Head of caudate nucleus (tissue), 42 donors: ENCODE measurements at regions not wholly inside any gene's neighbourhood (a gene's known extent, or its start where the extent isn't known, plus 50 kb on each side); places are given as distances from the start of the nearest gene placed in this dataset.
"Not testable (repeated sequence)": the region's sequence is repeated elsewhere in the genome, so short reads cannot be mapped to it uniquely, and the experiment has no call there.

Source experiments
- DNase-seq, 42 donors: peaks; one replicate each; pipeline versions ENCODE4 v3.0.0 to v3.0.0-alpha.2; 2020 to 2021; ENCODE audit warnings: mixed read lengths in 7 of 42
- intact Hi-C: fragments of 100-400 bp; cut with DNase I; formaldehyde crosslinking; loops from one replicate; pipeline ENCODE4 v1.15.0; 2022

DNA sequence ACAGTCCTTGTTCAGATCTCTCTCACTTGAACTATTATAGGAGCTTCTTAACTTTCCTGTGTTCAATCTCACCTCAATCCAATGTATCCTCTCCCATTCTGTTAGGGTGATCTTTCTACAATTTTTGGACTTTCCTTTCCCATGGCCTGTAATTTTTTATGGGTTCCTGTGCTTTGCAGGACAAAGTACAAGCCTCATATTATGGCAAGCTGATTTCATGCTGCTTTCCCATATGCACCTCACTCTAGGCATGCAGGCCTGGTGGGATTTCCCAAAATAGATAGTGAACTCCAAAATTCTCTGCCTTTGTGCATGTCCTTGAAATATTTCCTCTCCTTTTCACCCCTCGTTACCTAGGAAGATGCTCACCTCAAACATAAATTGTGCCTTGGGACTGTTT, 499.4 kb downstream of the NAV3 start:
- no peak for DNase-seq
- intact Hi-C loops = no loop called here

DNA sequence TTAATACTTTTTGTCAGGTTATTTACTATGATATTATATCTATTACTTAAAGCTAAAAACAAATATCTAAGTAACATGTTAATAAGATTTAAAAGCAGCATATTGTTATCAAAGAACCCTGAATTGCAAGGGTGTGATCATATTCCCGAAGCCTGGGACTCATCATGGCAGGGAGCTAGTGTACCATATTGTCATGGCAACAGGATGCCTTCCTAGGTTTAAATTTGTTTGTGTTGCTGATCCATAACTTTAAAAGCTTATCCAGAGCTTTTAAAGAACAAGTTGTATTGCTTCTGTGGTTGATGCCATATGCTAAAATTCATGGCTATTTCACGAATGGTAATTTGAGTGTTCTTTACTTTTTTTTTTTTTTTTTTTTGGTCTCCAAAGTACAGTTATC, 500.5 kb downstream of the NAV3 start:
- no peak for DNase-seq
- intact Hi-C loops = no loop called here

DNA sequence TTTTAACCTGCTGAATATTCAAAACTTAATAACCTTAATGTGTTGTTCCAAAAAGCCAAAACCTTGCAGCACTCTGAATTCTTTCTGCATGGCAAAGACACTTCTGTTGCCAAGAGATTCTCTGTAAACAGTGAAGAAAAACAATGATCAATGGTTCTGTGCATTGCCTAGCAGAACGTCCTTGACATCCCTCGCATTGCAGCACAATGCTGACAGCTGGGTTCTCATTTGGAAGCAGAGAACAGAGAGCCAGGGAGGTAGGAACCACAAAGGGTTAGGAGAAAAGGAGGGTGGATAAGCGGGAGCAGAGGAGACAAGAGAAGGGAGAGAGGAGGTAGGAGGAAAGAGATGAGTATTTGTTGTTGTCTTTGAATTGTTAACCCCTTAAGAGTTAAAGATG, 501.1 kb downstream of the NAV3 start:
- no peak for DNase-seq
- intact Hi-C loops = no loop called here

DNA sequence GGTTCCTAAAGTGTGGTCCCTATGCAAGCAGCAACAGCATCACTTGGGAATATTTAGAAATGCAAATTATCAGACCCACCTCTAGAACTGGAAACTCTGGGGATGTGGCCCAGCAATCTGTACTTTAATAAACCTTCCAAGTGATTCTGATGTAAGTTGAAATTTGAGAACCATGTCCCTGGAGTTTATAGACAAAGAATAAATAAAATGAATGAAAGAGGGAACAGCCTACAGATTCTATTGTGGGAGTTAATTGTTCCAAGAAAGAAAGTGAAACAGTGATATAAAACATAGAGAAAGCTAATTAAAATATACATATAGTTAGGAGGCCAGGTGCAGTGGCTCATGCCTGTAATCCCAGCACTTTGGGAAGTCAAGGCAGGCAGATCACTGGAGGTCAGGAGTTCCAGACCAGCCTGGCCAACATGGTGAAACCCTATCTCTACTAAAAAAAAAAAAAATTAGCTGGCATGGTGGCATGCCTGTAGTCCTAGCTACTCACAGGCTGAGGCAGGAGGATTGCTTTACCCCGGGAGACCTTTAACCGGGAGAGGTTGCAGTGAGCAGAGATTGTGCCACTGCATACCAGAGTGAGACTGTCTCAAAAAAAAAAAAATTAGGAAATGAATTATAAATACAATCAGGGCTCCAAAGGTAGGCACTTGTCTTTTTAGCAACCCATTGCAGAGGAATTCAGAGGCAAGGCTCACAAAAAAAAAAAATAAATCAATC, 507.5 kb downstream of the NAV3 start:
- no peak for DNase-seq
- intact Hi-C loops = no loop called here

DNA sequence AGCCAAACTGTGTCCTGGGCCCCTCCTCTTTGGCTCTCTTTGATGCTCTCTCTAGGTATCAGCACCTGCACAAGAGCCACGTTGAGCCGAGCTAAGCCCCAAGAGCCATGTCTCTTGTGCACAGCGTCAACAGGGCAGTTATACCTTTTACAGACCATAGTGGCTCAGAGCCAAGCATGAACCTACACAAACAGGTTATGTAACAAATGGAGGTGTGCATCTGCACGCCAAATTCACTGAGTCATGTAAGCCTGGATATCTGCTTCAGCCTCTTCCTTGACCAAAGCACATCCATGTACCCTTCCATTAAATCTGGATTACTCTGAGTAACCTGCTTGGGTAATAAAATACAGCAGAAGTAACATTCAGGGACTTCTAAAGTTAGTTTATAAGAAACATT, 509.7 kb downstream of the NAV3 start:
- no peak for DNase-seq
- intact Hi-C loops = no loop called here

DNA sequence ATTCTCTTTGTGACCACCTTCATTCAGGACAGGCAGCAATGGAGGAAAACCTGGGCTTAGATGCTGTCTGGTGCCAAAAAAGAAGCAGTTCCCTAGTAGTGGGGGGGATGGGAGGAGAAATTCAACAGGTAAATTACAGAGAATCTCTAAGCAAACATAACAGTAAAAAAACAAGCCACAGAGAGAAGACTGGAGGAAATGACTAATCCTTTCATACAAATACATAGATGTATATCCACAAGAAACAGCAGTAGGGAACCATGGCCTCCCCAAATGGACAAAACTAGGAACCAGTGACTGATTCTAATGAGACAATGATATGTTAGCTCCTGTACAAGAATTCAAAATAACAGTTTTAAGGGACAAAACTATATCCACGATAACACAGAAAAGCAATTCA, 513.0 kb downstream of the NAV3 start:
- DNase-seq = no peak
- intact Hi-C loops = no loop called here

DNA sequence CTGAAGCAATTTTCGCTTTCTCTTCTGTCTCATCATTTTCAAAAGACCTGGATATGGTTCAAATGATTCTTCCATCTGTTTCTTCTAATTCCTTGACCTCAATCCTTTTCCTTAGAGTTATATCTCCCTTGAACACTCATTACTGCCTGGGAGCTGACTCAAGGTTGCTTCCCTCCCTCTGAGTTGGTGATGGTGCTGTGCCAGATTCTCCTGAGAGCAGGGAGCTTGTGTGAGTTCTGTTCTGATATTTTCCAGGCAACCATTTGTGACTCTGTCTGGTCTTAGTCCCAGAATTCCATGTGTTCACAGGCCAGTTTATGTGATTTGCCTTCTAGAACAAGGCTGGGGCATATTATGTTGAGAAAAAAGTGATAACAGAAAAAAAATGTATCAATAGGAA, 505.1 kb upstream of the SYT1 start:
- no peak for DNase-seq
- intact Hi-C loops = no loop called here

DNA sequence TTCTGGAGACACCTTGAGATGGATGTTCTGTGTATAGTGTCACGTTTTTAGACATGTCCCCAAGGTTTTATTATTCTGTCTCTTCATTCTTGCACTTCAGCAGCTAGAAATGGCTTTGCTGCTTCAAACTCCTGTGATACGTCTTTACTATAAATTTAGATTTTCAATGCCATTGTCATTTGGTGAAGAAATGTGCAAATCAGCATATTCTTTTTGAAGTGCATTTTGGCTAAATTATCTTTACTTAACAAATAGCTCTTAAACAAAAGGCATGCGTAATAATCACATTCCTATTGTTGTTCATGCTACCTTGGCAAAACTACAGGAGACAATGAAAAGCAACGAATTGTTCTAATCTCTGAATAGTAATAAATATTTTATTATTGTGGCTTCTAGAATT, 502.9 kb upstream of the SYT1 start:
- intact Hi-C loops = no loop called here
- DNase-seq = no peak

DNA sequence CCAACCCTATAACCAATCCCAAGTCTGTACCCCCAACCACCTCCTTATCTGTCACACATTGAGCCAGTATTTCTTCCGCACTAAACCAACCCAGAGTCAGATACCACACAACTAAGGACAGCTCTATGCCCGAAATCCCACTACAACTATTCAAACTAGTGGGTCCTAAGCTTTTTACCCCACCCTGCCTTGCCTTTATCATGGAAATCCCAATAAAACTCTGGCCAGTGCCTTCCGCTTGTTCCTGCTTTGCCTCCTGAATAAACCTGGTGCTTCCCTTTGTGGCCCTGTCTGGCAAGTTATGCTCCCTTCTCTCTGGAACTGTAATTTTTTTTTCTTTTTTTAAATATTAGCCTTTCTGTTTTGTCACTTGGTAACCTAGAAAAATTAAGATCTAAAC, 493.3 kb upstream of the SYT1 start:
- intact Hi-C loops = no loop called here
- DNase-seq = no peak

DNA sequence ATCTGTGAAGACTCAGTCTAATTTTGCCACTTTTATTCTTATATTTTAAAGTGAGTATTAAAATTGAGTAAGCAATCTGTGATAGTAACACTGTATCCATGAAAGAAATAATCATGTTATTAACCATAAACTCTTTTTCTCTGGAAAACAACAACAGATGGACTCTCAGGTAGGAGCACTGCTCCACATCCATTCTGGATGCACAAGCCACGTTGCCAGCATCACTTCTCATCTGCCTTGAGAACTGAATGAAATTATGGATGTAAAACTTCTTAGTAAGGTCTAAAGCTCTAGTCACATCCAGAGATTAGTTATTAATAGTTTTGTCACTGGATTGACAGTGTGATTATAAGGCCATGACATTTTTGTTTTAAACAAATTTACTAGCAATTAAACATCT, 489.1 kb upstream of the SYT1 start:
- DNase-seq = no peak
- intact Hi-C loops = no loop called here

DNA sequence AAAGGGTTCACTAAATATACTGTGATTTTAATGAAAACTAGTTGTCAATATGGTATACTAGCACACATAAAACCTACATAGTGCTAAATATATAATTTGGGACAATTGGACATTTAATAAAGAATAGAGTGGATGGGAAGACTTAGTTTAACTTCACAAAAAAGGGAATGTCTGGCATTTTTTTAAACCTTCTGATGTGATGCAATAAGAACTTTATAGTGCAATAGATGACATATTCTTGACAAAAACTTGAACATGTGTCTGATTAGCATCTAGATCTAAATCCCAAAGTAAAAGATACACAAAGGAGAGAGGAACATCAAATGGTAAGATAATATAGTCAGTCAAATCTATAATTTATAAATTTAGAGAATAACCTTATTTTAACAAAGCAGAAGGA, 488.3 kb upstream of the SYT1 start:
- intact Hi-C loops = no loop called here
- DNase-seq = no peak

DNA sequence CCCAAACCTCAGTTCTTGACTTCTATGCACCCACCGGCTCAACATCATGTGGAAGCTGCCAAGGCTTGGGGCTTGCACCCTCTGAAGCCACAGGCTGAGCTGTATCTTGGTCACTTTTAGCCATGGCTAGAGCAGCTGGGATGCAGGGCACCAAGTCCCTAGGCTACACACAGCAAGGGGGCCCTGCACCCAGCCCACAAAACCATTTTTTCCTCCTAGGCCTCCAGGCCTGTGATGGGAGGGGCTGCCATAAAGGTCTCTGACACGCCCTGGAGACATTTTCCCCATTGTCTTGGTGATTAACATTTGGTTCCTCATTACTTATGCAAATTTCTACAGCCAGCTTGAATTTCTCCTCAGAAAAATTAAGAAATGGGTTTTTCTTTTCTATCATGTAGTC, 485.5 kb upstream of the SYT1 start:
- DNase-seq, intact Hi-C loops: not testable (repeated sequence)

DNA sequence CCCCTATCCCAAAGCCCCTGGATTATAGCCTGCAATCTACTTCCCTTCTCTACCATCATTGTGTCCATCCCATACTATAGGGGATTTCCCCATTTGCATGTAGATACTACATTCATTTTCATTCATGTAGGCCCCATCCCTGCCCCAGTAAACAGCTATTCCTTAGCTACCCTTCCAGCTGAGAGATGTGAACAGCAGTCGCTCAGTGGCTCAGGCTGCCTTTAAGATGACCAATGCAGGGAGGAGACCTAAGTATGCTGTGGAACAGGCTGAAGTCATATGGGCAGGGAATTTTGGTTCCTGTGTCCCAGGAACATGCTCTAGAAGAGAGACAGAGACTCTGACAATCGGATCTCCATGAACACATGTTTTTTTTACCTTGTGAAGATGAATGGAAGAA, 481.2 kb upstream of the SYT1 start:
- no peak for DNase-seq
- intact Hi-C loops = no loop called here

DNA sequence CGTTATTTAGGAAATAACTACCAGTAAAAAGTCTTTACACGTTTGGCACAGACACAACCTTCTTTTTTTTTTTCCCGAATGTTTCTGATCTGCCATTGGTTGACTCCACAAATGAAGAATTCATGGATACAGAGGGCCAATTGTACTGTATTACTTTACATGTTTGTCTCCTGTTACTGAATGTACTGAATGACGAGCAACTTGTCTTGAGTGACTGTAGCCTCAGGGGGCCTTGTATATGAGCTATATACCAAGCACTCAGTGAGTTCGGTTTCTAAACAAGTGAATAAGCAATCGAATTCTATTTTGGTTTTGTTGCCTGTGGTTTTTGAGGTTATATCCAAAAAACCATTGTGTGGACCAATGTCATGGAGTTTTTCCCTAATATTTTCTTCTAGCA, 480.0 kb upstream of the SYT1 start:
- intact Hi-C loops = no loop called here
- DNase-seq = no peak

DNA sequence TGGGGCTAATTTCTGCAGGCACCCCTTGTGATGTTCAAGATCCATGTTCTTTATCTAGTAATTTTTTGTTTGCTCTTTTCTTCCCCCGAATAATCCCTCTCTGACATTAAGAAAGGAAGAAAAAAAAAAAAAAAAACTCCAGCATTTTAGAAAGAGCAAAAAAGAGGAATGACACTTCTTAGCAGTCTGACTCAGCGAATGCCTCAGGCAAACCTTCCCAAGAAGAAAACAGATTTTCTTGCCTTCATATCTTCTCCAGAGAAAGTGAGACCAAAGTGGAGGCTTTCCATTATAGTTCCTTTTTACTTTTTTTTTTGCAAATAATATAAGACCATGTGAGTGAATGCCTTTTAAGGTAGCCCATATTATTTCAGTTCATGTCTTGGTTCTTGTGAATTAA, 479.0 kb upstream of the SYT1 start:
- peak in 1 of 42 donors; percentile 7 for DNase-seq
- intact Hi-C loops = no loop called here

DNA sequence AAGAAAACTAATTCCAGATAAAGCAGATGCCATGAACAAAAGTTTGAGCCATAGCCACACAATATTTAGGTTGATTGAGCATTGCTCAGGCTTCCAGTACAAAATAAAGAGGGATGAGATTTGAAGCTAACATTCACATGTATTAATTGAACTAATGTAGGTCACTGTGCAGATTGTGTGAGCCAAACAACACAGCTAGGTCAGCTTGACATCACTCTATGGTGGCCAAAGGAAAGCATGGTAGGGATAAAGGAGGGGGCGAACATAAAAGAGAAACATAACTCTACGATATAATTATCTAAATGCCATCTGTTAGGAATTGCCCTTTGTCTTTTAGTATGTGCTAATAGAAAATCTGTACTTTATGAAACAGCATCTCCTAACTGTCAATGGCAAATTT, 477.7 kb upstream of the SYT1 start:
- intact Hi-C loops = no loop called here
- DNase-seq = no peak

DNA sequence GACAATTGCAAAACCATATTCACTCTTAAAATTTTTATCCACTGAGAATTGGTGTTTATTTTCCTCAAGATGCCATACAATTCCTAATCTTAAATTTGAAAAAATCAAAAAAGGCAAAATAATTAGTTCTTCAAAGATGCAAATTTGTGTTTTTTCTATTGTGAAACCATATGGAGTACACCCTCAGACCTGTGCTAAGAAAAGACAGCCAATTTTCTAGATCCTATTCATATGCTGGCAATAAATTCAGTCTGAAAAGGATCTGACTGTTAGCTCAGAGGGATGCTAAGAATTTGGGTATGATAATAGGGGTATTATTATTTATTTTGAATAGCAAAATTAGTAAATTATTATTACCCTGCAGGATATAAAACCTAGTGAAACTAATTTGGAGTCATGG, 476.9 kb upstream of the SYT1 start:
- intact Hi-C loops = no loop called here
- no peak for DNase-seq

DNA sequence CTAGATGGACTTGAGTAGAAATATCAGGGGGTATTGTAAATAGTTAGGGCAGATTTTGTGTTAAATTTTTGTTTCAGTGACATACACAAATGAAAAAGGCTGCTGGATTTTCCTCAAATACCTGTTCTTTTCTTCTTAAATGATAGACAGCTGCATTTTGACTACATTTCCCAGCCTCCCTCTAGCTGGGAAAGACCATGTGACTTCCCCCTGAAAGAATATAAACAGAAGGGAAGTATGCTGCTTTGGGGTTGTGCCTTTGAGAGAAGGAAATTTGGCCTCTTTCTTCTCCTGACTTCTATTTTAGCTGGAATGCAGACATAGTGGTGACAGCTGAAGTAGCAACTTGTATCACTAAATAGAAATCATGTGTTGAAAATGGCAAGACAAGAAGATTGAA, 476.1 kb upstream of the SYT1 start:
- intact Hi-C loops = no loop called here
- DNase-seq = no peak

DNA sequence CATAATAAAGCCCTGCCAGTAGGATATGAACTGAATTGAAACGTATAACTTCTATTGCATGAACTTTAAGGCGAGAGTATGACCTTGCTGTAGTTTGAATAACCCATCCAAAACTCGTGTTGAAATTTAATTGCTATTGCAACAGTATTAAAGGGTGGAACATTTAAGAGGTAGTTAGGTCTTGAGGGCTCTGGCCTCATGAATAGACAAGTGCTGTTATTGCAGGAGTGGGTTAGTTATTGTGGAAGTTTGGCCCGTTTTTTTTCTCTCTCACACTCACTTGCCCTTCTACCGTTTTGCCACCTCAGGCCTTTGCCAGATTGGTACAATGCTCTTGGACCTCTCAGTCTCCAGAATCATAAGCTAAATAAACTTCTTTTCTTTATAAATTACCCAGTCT, 473.7 kb upstream of the SYT1 start:
- no peak for DNase-seq
- intact Hi-C loops = no loop called here

DNA sequence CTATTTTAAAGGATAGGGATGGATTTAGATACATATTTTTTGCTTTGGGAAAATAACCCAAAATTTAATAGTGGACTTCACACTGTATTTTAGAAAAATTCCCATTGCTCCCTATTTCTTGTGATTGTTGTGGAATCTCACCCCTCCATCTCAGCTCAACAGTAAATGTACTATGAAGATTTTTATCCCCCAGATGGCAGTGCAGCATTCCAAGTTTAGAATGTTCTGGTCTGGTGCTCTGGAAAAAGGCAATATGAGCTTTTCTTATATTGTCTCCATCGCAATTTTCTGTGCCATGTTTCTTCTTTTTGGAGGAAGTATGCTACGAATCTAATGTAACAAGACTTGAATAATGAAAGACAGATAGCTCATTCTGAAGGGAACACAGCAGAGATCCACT, 471.7 kb upstream of the SYT1 start:
- peak in 17 of 42 donors; percentile 4 to 47 (median 30) for DNase-seq
- intact Hi-C loops = no loop called here

DNA sequence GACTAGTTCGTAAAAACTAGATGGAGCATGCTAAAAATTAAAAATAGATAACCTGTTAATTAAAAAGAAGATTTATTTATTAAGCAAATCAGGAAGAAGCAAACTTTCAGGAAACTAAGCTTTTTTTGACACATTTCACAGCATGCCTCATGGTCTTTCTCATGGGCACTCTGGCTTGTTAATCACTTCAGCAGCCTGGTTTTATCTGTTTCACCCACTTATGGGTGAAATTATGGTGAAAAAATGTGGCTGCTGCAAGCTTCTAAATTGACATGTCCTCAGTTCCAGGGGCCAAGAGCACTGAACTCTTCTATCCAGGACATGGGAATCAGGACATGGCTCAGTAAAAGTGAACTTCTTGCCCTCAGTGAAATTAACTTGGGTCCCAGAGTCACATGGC, 468.6 kb upstream of the SYT1 start:
- intact Hi-C loops = no loop called here
- DNase-seq = no peak

DNA sequence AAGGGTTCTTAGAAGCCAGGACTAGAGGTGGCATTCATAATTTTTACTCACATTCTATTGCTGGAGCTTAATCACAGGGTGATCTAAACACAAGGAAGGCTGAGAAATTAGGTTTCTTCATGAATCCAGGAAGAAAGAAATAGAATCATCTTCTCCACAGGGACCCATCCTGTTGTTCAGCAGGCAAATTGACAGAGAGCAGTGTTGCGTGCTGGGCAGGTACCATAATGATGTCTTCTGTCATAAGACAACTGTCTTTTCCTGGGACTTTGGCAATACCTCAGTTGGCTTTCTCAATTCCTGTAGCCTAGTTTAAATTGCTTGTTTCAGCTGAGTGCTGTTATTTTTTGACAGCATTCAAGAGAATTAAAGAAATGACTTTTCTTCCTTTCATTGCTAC, 468.0 kb upstream of the SYT1 start:
- intact Hi-C loops = no loop called here
- no peak for DNase-seq
